ENCODE measurements at regions not wholly inside any gene's neighbourhood (a gene's known extent, or its start where the extent isn't known, plus 50 kb on each side); places are given as distances from the start of the nearest gene placed in this dataset.

GRCh38 chr15:35151381-35151780 is 66.3 kb upstream of the NANOGP8 start:
- DNase-seq, result no peak

- DNase-seq, result no peak
Measured at GRCh38 chr15:35150361-35150760, 65.3 kb upstream of the NANOGP8 start.

- DNase-seq, result no peak
Measured at GRCh38 chr15:35145336-35145735, 60.2 kb upstream of the NANOGP8 start.

GRCh38 chr15:35142578-35142977 is 57.5 kb upstream of the NANOGP8 start:
- DNase-seq, result no peak

- peak; percentile 95 for DNase-seq
Measured at GRCh38 chr15:35141743-35142471, 56.8 kb upstream of the NANOGP8 start.

- DNase-seq, result peak; percentile 18
Measured at GRCh38 chr15:35139822-35140221, 54.7 kb upstream of the NANOGP8 start.

GRCh38 chr15:35137190-35137574 is 52.1 kb upstream of the NANOGP8 start:
- no peak for DNase-seq

- DNase-seq, result no peak
Measured at GRCh38 chr15:35136321-35137189, 51.5 kb upstream of the NANOGP8 start.

Data from fibroblast of skin of right biceps (primary cell).